IPS-18a (cell line): ENCODE measurements at regions not wholly inside any gene's neighbourhood (a gene's known extent, or its start where the extent isn't known, plus 50 kb on each side); places are given as distances from the start of the nearest gene placed in this dataset.
"Not testable (repeated sequence)": the region's sequence is repeated elsewhere in the genome, so short reads cannot be mapped to it uniquely, and the experiment has no call there.

ENCODE experiments used
- H3K27ac ChIP-seq: one replicate; pipeline ENCODE4 v1.5.1; 2013; ENCODE audit warnings: low read length
- H3K27me3 ChIP-seq: one replicate; pipeline ENCODE4 v1.6.1; 2013; ENCODE audit warnings: mild to moderate bottlenecking, low read length; ENCODE audit not compliant: control insufficient read depth, insufficient read depth
- H3K36me3 ChIP-seq: one replicate; pipeline ENCODE4 v1.6.1; 2013; ENCODE audit warnings: low read depth, low read length; ENCODE audit not compliant: control insufficient read depth
- H3K4me1 ChIP-seq: one replicate; pipeline ENCODE4 v1.6.1; 2013; ENCODE audit warnings: low read depth, low read length; ENCODE audit not compliant: control insufficient read depth
- H3K4me3 ChIP-seq: one replicate; pipeline ENCODE4 v1.5.1; 2013; ENCODE audit warnings: low read length
- H3K9ac ChIP-seq: one replicate; pipeline ENCODE4 v1.6.1; 2013; ENCODE audit warnings: mild to moderate bottlenecking, low read length, moderate library complexity
- H3K9me3 ChIP-seq: one replicate; pipeline ENCODE4 v1.6.1; 2013; ENCODE audit warnings: low read depth, low read length; ENCODE audit not compliant: control insufficient read depth

DNA sequence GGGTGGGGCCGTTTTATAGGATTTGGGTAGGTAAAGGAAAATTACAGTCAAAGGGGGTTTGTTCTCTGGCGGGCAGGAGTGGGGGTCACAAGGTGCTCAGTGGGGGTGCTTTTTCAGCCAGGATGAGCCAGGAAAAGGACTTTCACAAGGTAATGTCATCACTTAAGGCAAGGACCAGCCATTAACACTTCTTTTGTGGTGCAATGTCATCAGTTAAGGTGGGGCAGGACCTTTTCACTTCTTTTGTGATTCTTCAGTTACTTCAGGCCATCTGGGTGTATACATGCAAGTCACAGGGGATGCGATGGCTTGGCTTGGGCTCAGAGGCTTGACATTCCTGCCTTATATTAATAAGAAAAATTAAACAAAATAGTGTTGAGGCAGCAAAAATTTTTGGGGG lies 200.1 kb upstream of the TRPC7 start:
- H3K27ac ChIP-seq, H3K4me3 ChIP-seq, H3K9ac ChIP-seq: not testable (repeated sequence)

DNA sequence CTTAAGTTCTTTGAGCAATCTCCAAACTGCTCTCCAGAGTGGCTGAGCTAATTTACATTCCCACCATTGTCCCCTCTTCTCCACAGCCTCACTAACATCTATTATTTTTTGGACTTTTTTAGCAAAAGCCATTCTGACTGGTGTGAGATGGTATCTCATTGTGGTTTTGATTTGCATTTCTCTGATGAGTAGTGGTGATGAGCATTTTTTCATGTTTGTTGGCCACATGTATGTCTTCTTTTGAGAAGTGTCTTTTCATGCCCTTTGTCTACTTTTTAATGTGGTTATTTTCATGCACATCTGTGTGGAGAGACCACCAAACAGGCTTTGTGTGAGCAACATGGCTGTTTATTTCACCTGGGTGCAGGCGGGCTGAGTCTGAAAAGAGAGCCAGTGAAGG lies 199.7 kb upstream of the TRPC7 start:
- H3K27me3 ChIP-seq, H3K9me3 ChIP-seq, H3K9ac ChIP-seq, H3K27ac ChIP-seq, H3K36me3 ChIP-seq, H3K4me3 ChIP-seq: not testable (repeated sequence)
- peaks cover 14% of the 10 kb centered on the region for H3K4me1 ChIP-seq

More for the DNA sequence above, 200.1 kb upstream of the TRPC7 start:
- H3K27me3 ChIP-seq, H3K9me3 ChIP-seq, H3K36me3 ChIP-seq: not testable (repeated sequence)
- peaks cover 14% of the 10 kb centered on the region for H3K4me1 ChIP-seq

DNA sequence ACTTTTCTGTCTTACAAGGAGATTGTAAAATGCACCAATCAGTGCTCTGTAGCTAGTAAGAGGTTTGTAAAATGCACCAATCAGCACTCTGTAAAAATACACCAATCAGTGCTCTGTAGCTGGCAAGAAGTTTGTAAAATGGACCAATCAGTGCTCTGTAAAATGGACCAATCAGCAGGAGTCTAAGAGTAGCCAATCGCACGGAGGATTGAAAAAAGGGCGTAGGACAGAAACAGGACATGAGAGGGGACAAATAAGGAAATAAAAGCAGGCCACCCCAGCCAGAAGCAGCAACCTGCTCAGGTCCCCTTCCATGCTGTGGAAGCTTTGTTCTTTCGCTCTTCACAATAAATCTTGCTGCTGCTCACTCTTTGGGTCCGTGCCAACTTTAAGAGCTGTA lies 199.1 kb upstream of the TRPC7 start:
- H3K27me3 ChIP-seq, H3K4me3 ChIP-seq, H3K9ac ChIP-seq, H3K9me3 ChIP-seq, H3K27ac ChIP-seq, H3K36me3 ChIP-seq: not testable (repeated sequence)
- peaks cover 14% of the 10 kb centered on the region for H3K4me1 ChIP-seq

DNA sequence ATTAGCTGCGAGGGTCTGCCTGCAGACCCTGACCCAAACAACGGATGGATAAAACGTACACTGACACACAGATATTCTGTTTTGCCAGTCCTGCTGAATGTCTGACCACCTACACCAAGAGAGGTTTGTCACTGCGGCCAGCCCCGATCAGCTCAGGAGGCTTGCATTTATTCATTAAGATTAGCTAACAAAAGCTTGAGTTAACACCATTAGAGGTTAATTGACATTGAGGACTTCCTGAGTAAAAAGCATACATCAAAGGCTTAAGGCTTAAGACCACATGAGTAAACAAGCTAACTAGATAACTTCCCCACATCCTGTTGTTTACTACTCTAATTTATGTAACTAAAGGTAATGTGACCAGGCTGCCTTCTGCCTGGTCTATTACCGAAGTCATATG lies 198.1 kb upstream of the TRPC7 start:
- H3K9ac ChIP-seq = no peak overlapping the region
- H3K4me1 ChIP-seq = peaks cover 14% of the 10 kb centered on the region
- no peak overlapping the region for H3K27ac ChIP-seq
- no peaks in the 10 kb centered on the region for H3K36me3 ChIP-seq
- no peak overlapping the region for H3K4me3 ChIP-seq
- no peaks in the 10 kb centered on the region for H3K27me3 ChIP-seq
- no peaks in the 10 kb centered on the region for H3K9me3 ChIP-seq

DNA sequence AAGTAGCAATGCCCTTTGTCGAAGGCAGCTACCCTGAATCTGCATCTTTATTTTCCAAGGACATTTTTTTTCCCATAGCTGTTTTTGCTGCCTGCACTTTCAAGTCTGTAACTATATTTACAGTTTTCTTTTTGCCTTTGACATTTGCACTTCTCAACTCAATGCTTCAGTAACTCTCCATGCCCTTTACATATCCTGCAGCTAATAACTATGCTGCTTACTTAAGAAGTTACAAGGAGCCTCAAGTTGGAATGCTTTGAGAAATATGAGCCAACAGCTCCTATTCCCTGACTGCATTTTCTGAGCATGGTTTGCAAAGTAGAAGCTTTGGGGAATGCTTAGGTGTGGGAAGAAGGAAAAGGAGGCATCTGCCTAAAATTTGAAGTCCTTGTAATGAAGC lies 194.8 kb upstream of the TRPC7 start:
- no peaks in the 10 kb centered on the region for H3K27me3 ChIP-seq

DNA sequence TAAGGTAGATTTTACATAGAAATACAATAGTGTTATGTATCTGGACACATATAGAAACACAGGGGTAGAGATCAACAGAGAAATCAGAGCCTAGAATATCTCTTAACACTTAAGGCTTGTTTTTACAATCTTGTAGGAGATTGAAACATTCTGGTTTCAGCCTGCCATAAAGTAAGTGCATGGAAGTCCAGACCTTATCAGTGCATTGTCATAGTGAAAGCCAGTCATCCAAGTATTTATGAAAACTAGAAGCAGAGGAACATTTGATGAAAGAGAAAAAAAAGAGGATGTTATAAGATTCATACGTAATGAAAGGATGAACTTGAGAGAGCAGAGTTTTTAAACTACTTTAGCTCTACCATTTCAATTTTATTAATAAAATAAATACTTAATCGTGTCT lies 194.3 kb upstream of the TRPC7 start:
- Histone ChIP-seq H3K4me3 (no peak overlapping the region), H3K4me1 (peaks cover 8% of the 10 kb centered on the region), H3K27ac (no peak overlapping the region), H3K27me3 (no peaks in the 10 kb centered on the region), H3K36me3 (no peaks in the 10 kb centered on the region), H3K9ac (no peak overlapping the region), H3K9me3 (no peaks in the 10 kb centered on the region)

More for the DNA sequence above, 194.8 kb upstream of the TRPC7 start:
- H3K36me3 ChIP-seq = no peaks in the 10 kb centered on the region
- H3K9ac ChIP-seq = no peak overlapping the region
- H3K27ac ChIP-seq = no peak overlapping the region
- H3K4me1 ChIP-seq = peaks cover 13% of the 10 kb centered on the region
- no peak overlapping the region for H3K4me3 ChIP-seq
- no peaks in the 10 kb centered on the region for H3K9me3 ChIP-seq

DNA sequence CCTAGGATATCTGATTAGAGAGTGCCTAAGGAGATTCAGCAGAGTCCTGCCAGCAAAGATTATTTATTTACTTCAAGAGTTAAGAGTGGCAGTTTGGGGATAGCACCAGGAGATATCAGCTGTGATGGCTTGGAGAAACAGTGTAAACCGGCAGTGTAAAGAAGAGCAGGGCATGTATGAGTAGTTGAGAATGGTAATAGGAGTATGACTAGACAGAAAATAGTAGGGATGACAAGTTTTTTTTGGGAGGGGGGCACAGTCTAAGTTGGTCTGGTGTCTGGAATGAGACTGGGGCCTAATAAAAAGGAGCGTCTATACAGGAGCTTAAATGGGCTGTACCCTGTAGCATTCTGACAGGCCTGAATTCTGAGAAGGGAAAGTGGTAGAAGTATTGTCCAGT lies 181.8 kb upstream of the TRPC7 start:
- not testable (repeated sequence) for H3K9ac ChIP-seq, H3K36me3 ChIP-seq, H3K27me3 ChIP-seq, H3K27ac ChIP-seq, H3K4me1 ChIP-seq, H3K9me3 ChIP-seq, H3K4me3 ChIP-seq

DNA sequence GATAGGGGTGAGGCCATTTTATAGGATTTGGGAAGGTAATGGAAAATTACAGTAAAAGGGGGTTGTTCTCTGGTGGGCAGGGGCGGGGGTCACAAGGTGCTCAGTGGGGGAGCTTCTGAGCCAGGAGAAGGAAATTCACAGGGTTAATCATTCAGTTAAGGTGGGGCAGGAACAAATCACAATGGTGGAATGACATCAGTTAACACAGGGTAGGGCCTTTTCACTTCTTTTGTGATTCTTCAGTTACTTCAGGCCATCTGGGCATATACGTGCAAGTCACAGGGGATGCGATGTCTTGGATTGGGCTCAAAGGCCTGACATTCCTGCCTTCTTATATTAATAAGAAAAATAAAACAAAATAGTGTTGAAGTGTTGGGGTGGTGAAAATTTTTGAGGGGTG lies 181.1 kb upstream of the TRPC7 start:
- H3K27ac ChIP-seq, H3K36me3 ChIP-seq, H3K27me3 ChIP-seq, H3K9me3 ChIP-seq, H3K4me1 ChIP-seq, H3K4me3 ChIP-seq, H3K9ac ChIP-seq: not testable (repeated sequence)

DNA sequence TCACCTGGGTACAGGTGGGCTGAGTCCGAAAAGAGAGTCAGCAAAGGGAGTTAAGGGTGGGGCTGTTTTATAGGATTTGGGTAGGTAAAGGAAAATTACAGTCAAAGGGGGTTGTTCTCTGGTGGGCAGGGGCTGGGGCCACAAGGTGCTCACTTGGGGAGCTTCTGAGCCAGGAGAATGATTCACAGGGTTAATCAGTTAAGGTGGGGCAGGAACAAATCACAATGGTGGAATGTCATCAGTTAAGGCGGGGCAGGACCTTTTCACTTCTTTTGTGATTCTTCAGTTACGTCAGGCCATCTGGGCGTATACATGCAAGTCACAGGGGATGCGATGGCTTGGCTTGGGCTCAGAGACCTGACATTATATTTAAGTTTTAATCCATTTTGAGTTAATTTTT lies 179.7 kb upstream of the TRPC7 start:
- not testable (repeated sequence) for H3K9ac ChIP-seq, H3K27me3 ChIP-seq

DNA sequence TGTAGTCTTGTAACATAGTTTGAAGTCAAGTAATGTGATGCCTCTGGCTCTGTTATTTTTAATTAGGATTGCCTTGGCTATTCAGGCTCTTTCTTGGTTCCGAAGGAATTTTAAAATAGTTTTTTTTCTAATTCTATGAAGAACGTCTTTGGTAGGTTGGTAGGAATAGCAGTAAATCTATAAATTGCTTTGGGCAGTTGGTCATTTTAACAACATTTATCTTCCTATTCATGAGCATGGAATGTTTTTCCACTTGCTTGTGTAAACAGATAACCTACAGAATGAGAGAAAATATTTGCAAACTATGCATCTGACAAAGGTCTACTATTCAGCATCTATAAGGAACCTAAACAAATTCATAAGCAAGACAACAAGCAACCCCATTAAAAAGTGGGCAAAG lies 173.2 kb upstream of the TRPC7 start:
- Histone ChIP-seq H3K9ac (no peak overlapping the region), H3K36me3 (no peaks in the 10 kb centered on the region), H3K9me3 (no peaks in the 10 kb centered on the region), H3K27me3 (no peaks in the 10 kb centered on the region), H3K4me3 (no peak overlapping the region), H3K4me1 (no peaks in the 10 kb centered on the region), H3K27ac (no peak overlapping the region)

More for the DNA sequence above, 179.7 kb upstream of the TRPC7 start:
- H3K9me3 ChIP-seq, H3K27ac ChIP-seq, H3K4me1 ChIP-seq, H3K36me3 ChIP-seq, H3K4me3 ChIP-seq: not testable (repeated sequence)

DNA sequence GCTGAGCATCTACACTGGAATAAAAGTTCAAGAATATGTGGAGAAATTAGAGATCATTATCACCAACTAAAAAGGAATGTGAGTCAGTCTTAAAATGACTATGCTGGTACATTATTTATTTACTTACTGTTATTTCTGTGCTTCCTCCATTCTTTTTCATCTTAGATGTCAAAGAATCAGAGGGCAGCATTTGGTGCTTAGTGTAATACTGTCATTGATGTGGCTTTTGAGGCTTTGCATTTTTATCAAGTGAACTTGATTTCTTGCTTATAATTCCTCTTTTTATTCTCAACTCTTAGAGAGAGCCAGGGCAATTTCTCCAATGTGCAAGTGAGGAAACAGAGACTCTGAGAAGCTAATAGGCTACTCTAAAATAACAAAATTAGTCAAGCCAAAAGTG lies 163.7 kb upstream of the TRPC7 start:
- H3K27me3 ChIP-seq = no peaks in the 10 kb centered on the region
- H3K9me3 ChIP-seq = no peaks in the 10 kb centered on the region

DNA sequence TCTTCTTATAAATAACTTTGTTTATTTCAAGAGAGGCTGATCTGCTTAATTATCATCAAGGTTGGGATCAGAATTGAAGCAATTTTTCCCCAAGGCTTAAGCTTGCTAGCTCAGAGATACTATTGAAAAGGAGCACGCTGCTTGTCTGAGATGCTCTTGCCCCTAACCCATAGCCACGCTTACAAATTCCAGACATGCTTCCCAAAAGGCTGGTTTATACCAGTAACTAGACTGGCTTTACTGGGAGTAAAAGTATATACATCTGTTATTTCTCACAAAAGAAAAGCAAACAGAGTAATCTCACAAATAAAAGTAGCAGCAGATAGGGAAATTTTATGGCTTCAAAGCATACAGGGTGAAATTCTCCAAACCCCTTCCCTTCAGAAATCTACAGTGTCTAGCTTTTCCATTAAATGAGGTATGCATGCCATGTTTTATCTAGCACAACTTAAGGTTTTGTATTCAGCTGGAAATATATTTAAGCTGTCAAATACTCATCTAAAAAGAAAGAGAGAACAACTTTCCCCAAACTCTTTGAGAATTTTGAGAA lies 163.2 kb upstream of the TRPC7 start:
- Histone ChIP-seq H3K4me3 (no peak overlapping the region), H3K4me1 (no peaks in the 10 kb centered on the region), H3K9me3 (no peaks in the 10 kb centered on the region), H3K27me3 (no peaks in the 10 kb centered on the region), H3K9ac (no peak overlapping the region), H3K36me3 (no peaks in the 10 kb centered on the region), H3K27ac (no peak overlapping the region)

More for the DNA sequence above, 163.7 kb upstream of the TRPC7 start:
- no peaks in the 10 kb centered on the region for H3K4me1 ChIP-seq
- no peaks in the 10 kb centered on the region for H3K36me3 ChIP-seq
- H3K9ac ChIP-seq = no peak overlapping the region
- no peak overlapping the region for H3K27ac ChIP-seq
- no peak overlapping the region for H3K4me3 ChIP-seq
